GM23338 (cell line): ENCODE measurements at regions not wholly inside any gene's neighbourhood (a gene's known extent, or its start where the extent isn't known, plus 50 kb on each side); places are given as distances from the start of the nearest gene placed in this dataset.

Experiments
- ATAC-seq: fragments of 200-7000 bp; cut with Tn5 transposase; 3 replicates; pipeline ENCODE4 v1.9.1; 2020
- DNase-seq: peaks from one replicate; pipeline ENCODE4 v3.0.0-alpha.2; 2015; ENCODE audit warnings: low spot score
- H2AFZ ChIP-seq: fragments of 200-600 bp; sonication (generic); 2 replicates; pipeline ENCODE4 v1.8.0; 2016; ENCODE audit warnings: antibody characterized with exemption, mild to moderate bottlenecking, moderate library complexity
- H3F3A ChIP-seq: fragments of 200-600 bp; sonication (generic); replicated peaks from 2 replicates; pipeline ENCODE4 v1.8.0; 2017; ENCODE audit warnings: antibody characterized with exemption, mixed run types, low read depth
- H3K27ac ChIP-seq: fragments of 200-600 bp; sonication (generic); 2 replicates; pipeline ENCODE4 v1.6.1; 2016; ENCODE audit warnings: low read depth
- H3K27me3 ChIP-seq: fragments of 200-600 bp; sonication (generic); 2 replicates; pipeline ENCODE4 v1.8.0; 2016; ENCODE audit warnings: mild to moderate bottlenecking, mixed run types, moderate library complexity; ENCODE audit not compliant: insufficient read depth
- H3K36me3 ChIP-seq: fragments of 200-600 bp; sonication (generic); 2 replicates; pipeline ENCODE4 v1.8.0; 2016; ENCODE audit warnings: mild to moderate bottlenecking; ENCODE audit not compliant: insufficient read depth
- H3K4me1 ChIP-seq: fragments of 200-600 bp; sonication (generic); 2 replicates; pipeline ENCODE4 v1.8.0; 2016; ENCODE audit warnings: mild to moderate bottlenecking, moderate library complexity; ENCODE audit not compliant: insufficient read depth
- H3K4me2 ChIP-seq: fragments of 200-600 bp; sonication (generic); 2 replicates; pipeline ENCODE4 v1.7.1; 2017; ENCODE audit warnings: mixed run types
- H3K4me3 ChIP-seq: fragments of 200-600 bp; sonication (generic); 2 replicates; pipeline ENCODE4 v1.6.1; 2016; ENCODE audit warnings: mixed run types
- H3K79me2 ChIP-seq: fragments of 200-600 bp; sonication (generic); replicated peaks from 2 replicates; pipeline ENCODE4 v1.8.0; 2017; ENCODE audit warnings: mild to moderate bottlenecking; ENCODE audit not compliant: insufficient read depth
- H3K9me2 ChIP-seq: fragments of 200-600 bp; sonication (generic); 2 replicates; pipeline ENCODE4 v1.8.0; 2017; ENCODE audit not compliant: insufficient read depth
- H4K20me1 ChIP-seq: fragments of 200-600 bp; sonication (generic); replicated peaks from 2 replicates; pipeline ENCODE4 v1.8.0; 2017; ENCODE audit warnings: mild to moderate bottlenecking; ENCODE audit not compliant: insufficient read depth
- H3K27ac Mint-ChIP-seq: 2 replicates; pipeline ENCODE4 v1.8.0; 2020; ENCODE audit warnings: inconsistent platforms, mild to moderate bottlenecking, moderate library complexity, mixed read lengths
- H3K27me3 Mint-ChIP-seq: 3 replicates; pipeline ENCODE4 v1.8.0; 2022; ENCODE audit warnings: low read depth, mild to moderate bottlenecking, moderate library complexity, mixed read lengths, inconsistent platforms; ENCODE audit not compliant: insufficient read depth, poor library complexity
- H3K36me3 Mint-ChIP-seq: 3 replicates; pipeline ENCODE4 v1.8.0; 2021; ENCODE audit warnings: low read depth, mild to moderate bottlenecking, inconsistent platforms, moderate library complexity, mixed read lengths
- H3K4me1 Mint-ChIP-seq: 3 replicates; pipeline ENCODE4 v1.8.0; 2020; ENCODE audit warnings: mild to moderate bottlenecking, inconsistent platforms, mixed read lengths
- H3K4me3 Mint-ChIP-seq: 3 replicates; pipeline ENCODE4 v1.8.0; 2021; ENCODE audit warnings: moderate library complexity, mild to moderate bottlenecking, inconsistent platforms, mixed read lengths
- H3K9me3 Mint-ChIP-seq: 3 replicates; pipeline ENCODE4 v1.8.0; 2020; ENCODE audit warnings: moderate library complexity, mild to moderate bottlenecking, inconsistent platforms, mixed read lengths
- CREB1 ChIP-seq: fragments of 250-450 bp; sonication (Bioruptor Pico); IDR thresholded peaks from 2 replicates; pipeline ENCODE4 v1.5.0; 2020; ENCODE audit warnings: low read depth, mild to moderate bottlenecking, moderate library complexity
- CTCF ChIP-seq, 2 experiments: fragments of 200-600 bp in 1 of 2; sonication (generic) in 1 of 2; conservative IDR thresholded peaks; 2 replicates each; pipeline versions ENCODE4 v1.5.1 to v1.6.1; 2016 to 2017; ENCODE audit warnings: antibody characterized with exemption in 2 of 2, low read depth in 2 of 2, mild to moderate bottlenecking in 2 of 2, moderate library complexity in 1 of 2
- ETS1 ChIP-seq: IDR thresholded peaks from 2 replicates; pipeline ENCODE4 v1.6.1; 2016; ENCODE audit warnings: antibody characterized with exemption
- EZH2 ChIP-seq: fragments of 200-600 bp; sonication (generic); IDR thresholded peaks from one replicate; pipeline ENCODE4 v1.8.0; 2017; ENCODE audit warnings: antibody characterized with exemption, mild to moderate bottlenecking, low read depth; ENCODE audit not compliant: unreplicated experiment
- EZH2phosphoT487 ChIP-seq: fragments of 200-600 bp; sonication (generic); IDR thresholded peaks from one replicate; pipeline ENCODE4 v1.8.1; 2018; ENCODE audit warnings: antibody characterized with exemption; ENCODE audit not compliant: unreplicated experiment
- JUNB ChIP-seq: IDR thresholded peaks from one replicate; pipeline ENCODE4 v1.6.1; 2016; ENCODE audit warnings: antibody characterized with exemption; ENCODE audit not compliant: unreplicated experiment
- NANOG ChIP-seq: IDR thresholded peaks from 2 replicates; pipeline ENCODE4 v1.6.1; 2016; ENCODE audit warnings: antibody characterized with exemption, borderline replicate concordance
- POLR2AphosphoS5 ChIP-seq: IDR thresholded peaks from 2 replicates; pipeline ENCODE4 v1.6.1; 2016; ENCODE audit warnings: antibody characterized with exemption, low read depth
- REST ChIP-seq: IDR thresholded peaks from one replicate; pipeline ENCODE4 v1.6.1; 2018; ENCODE audit warnings: antibody characterized with exemption; ENCODE audit not compliant: unreplicated experiment
- STAT1 ChIP-seq: IDR thresholded peaks from one replicate; pipeline ENCODE4 v1.6.1; 2016; ENCODE audit warnings: antibody characterized with exemption; ENCODE audit not compliant: unreplicated experiment
- ZNF114 ChIP-seq: fragments of 250-450 bp; sonication (Bioruptor Pico); IDR thresholded peaks from 2 replicates; pipeline ENCODE4 v1.5.0; 2020; ENCODE audit warnings: mild to moderate bottlenecking, moderate library complexity
- ZNF331 ChIP-seq: fragments of 250-450 bp; sonication (Bioruptor Pico); IDR thresholded peaks from 2 replicates; pipeline ENCODE4 v1.5.0; 2020; ENCODE audit warnings: low read depth, mild to moderate bottlenecking, moderate library complexity
- ZNF462 ChIP-seq: fragments of 250-450 bp; sonication (Bioruptor Pico); IDR thresholded peaks from 2 replicates; pipeline ENCODE4 v1.5.0; 2020; ENCODE audit warnings: mild to moderate bottlenecking, moderate library complexity

GRCh38 chr5:57696825-57697570, 214.4 kb upstream of the ACTBL2 start:
- DNase-seq (no peak), ATAC-seq (no peak)
- Mint-ChIP-seq H3K4me3 (no peak overlapping the region), H3K27me3 (no peaks in the 10 kb centered on the region), H3K36me3 (no peaks in the 10 kb centered on the region), H3K9me3 (no peaks in the 10 kb centered on the region; the same call in 2 of the 3 replicates), H3K27ac (no peak overlapping the region), H3K4me1 (peaks cover 27% of the 10 kb centered on the region)
- TF ChIP-seq EZH2 (no peak), ZNF331 (CRISPR knock-in tag) (no peak), CREB1 (CRISPR knock-in tag) (no peak), CTCF (conservative IDR thresholded peaks at IDR 0.05; ENCODE audit: low read depth in 2 of 2) (no peak), STAT1 (no peak), REST (no peak), EZH2phosphoT487 (no peak), ETS1 (no peak), ZNF462 (no peak), JUNB (no peak), POLR2AphosphoS5 (no peak), NANOG (no peak), ZNF114 (no peak)
- Histone ChIP-seq H3K27me3 (no peaks in the 10 kb centered on the region), H3K4me2 (no peak overlapping the region), H3K4me1 (peaks cover 5% of the 10 kb centered on the region; the same call in 1 of the 2 replicates), H3F3A (no peaks in the 10 kb centered on the region), H2AFZ (no peak overlapping the region), H3K4me3 (no peak overlapping the region), H4K20me1 (no peaks in the 10 kb centered on the region), H3K79me2 (no peaks in the 10 kb centered on the region), H3K36me3 (no peaks in the 10 kb centered on the region), H3K9me2 (no peaks in the 10 kb centered on the region; the same call in 1 of the 2 replicates), H3K27ac (no peak overlapping the region)
